GM12891 (cell line): ENCODE measurements at regions not wholly inside any gene's neighbourhood (a gene's known extent, or its start where the extent isn't known, plus 50 kb on each side); places are given as distances from the start of the nearest gene placed in this dataset.

ENCODE experiments used
- POLR2AphosphoS5 ChIP-seq: IDR thresholded peaks from 2 replicates; pipeline ENCODE4 v1.6.1; 2011; ENCODE audit warnings: low read depth, low read length, control low read depth
- TAF1 ChIP-seq: IDR thresholded peaks from 2 replicates; pipeline ENCODE4 v1.6.1; 2011; ENCODE audit warnings: low read depth, low read length, control low read depth

DNA sequence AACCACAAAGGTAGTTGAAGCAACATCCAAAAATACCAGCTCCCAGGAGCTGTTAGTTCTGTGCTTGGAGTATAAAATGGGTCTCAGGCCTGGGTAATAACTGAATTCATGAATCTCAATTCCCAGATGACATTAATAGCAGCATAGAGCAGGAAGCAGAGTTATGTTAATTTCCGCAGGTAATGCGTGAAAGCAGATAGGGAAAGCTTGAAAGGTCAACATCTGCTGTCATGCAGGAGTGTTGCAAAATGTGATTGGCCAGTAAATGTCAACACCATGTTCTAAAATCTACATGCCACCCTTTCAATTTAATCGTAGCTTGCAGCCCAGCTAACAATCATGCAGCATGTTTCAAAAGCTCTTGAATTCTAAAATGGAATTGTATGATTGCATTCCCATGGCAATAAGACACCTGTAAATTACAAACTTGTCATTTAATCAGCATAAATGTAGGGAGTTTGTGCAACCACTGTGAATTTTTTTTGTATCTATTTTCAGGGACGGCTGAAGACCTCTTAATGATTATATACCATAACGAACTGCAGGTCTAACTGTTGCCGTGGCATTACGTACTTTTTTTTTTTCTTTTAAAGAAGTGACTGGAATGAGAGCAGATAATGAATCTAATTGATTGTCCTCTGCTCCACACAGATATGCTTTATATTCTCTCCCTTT is 635.8 kb upstream of the FOXG1 start:
- TF ChIP-seq TAF1 (no peak), POLR2AphosphoS5 (no peak)
